HUDEP-2 (cell line): ENCODE measurements at regions not wholly inside any gene's neighbourhood (a gene's known extent, or its start where the extent isn't known, plus 50 kb on each side); places are given as distances from the start of the nearest gene placed in this dataset.
A peak's percentile ranks its signal among the peaks of the same experiment; 100 is the strongest.
"Not testable (repeated sequence)": the region's sequence is repeated elsewhere in the genome, so short reads cannot be mapped to it uniquely, and the experiment has no call there.

Experiments used
- DNase-seq, 76 experiments: peaks; one replicate each; lab custom pipeline; 2025; ENCODE audit not compliant: unreplicated experiment in 76 of 76; lab: John Stamatoyannopoulos, UW

DNA sequence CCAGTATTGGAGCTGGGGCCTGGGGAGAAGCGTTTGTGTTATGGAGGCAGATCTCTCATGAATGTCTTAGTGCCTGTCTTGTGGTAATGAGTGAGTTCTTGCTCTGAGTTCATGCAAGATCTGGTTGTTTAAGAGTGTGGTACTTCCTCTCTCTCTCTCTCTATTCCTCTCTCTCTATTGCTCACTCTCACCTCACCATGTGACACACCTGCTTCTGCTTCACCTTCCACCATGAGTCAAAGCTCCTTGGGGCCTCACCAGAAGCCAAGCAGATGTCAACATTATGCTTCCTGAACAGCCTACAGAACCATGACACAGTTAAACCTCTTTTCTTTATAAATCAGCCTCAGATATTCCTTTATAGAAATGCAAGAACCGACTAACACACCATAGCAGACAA is 242.7 kb upstream of the ADRA1B start:
- DNase-seq = no peak

DNA sequence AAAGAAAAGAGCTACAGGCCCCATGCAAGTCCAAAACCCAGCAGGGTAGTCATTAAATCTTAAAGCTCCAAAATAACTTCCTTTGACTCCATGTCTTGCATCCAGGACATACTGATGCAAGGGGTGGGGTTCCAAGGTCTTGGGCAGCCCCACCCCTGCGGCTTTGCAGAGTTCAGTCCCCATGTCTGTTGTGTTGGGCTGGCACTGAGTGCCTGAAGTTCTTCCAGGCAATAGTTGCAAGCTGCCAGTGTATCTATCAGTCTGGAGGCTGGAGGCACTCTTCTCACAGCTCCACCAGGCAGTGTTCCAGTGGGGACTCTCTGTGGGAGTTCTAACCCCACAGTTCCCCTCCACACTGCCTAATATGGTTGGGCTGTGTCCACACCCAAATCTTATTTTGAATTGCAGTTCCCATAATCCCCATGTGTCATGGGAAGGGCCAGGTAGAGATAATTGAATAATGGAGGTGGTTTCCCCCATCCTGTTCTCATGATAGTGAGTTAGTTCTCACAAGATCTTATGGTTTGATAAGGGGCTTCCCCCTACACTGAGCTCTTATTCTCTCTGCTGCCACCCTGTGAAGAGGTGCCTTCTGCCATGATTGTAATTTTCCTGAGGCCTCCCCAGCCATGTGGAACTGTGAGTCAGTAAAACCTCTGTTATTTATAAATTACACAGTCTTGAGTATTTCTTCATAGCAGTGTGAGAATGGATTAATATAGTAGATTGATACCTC is 237.5 kb upstream of the ADRA1B start:
- no peak for DNase-seq

DNA sequence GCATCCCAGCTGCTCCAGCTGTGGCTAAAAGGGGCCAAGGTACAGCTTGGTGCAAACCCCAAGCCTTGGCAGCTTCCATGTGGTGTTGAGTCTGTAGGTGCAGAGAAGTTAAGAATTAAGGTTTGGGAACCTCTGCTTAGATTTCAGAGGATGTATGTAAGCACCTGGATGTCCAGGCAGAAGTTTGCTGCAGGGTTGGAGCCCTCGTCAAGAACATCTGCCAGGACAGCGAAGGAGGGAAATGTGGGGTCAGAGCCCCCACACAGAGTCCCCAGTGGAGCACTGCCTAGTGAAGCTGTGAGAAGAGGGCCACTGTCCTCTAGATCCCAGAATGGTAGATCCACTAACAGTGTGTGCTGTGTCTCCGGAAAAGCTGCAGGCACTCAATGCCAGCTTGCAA is 236.2 kb upstream of the ADRA1B start:
- DNase-seq = no peak

DNA sequence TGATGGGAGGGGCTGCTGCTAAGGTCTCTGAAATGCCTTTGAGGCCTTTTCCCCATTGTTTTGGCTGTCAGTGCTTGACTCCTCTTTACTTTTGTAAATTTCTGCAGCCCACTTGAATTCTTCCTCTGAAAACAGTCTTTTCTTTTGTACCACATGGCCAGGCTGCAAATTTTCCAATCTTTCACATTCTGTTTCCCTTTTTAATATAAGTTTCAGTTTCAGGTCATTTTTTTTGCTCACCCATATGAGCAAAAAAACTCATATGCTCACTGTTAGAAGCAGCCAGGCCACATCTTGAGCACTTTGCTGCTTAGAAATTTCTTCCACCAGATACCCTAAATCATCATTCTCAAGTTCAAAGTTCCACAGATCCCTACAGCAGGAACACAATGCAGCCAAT is 234.6 kb upstream of the ADRA1B start:
- DNase-seq = no peak

DNA sequence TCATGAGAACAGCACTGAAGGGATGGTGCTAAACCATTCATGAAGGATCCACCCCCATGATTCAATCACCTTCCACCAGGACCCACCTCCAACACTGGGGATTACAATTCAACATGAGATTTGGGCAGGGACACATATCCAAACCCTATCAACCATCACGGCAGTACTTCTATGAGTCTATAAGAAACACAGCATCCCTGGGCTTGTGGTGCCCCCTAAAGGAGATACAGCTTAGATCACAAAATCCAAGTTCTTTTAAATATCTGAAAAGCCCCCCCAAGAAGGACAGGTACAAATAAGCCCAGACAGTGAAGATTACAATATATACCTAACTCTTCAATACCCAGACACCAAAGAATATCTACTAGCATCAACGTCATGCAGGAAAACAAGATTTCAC is 233.7 kb upstream of the ADRA1B start:
- DNase-seq = peak in 14 of 76 experiments; percentile 1 to 20 (median 6)

DNA sequence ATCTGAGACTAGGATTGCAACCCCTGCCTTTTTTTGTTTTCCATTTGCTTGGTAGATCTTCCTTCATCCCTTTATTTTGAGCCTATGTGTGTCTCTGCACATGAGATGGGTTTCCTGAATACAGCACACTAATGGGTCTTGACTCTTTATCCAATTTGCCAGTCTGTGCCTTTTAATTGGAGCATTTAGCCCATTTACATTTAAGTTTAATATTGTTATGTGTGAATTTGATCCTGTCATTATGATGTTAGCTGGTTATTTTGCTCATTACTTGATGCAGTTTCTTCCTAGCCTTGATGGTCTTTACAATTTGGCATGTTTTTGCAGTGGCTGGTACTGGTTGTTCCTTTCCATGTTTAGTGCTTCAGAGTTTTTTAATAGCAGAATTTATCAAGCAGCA is 228.4 kb upstream of the ADRA1B start:
- not testable (repeated sequence) for DNase-seq

DNA sequence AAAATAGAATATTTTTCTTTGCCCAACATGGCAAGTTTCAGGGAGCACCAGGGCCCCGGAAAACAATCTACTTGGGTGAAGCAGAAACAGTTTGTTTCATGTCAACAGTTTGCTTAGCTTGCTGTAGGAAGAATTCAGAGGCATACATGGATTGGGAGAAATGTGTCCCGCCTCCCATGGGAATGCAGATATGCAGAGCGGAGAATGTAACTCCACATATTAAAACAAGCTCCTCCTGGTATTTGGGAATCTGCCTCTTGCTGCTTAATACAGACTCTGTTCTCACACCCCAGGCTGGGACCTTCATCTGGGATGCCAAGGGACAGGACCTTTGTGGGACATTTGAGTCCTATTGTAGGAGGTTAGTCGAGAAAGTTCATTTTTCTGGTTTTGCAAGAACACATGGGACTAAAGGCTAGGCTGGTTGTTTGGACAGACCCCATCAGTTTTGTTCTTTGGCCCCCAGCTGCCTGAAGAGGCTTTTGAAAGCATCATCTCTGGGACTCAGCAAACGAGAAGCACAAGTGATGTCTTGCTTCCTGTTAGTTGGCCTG is 220.5 kb upstream of the ADRA1B start:
- no peak for DNase-seq

DNA sequence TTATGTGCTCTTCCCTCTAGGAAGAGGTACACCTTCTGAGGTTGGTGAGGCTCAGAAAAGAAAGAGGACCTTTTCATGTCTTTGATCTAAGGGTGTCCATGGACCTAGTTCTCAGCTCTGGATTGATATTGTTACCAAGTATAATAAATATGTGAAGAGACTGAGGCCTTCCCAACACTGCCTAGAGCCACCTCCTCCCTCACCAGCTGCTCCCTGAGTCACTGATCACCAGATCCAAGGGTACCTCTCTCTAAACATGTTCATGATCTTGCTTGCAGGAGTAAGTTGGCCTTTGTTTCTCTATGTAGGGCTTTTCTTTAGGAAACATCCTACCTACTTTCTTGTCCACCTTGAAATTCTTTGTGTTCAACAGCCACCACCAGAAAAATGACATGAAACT is 218.8 kb upstream of the ADRA1B start:
- DNase-seq = no peak

DNA sequence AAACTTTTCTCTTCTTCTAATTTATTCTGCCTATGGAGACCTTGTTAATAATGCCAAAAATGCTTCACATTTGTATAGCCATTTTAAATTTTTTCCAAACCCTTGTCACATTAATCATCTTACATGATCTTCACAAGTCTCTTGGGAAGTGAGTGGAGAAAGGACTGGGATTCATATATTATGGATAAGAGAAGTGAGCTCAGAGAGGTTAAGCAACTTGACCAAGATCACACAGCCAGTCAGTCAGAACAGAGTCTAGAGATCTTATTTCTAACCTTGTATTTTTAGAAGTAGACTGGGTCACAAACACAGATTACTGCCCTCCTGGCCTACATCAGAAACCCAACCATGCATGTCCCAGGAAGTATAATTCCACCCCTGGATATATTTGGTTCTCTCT is 218.0 kb upstream of the ADRA1B start:
- no peak for DNase-seq

DNA sequence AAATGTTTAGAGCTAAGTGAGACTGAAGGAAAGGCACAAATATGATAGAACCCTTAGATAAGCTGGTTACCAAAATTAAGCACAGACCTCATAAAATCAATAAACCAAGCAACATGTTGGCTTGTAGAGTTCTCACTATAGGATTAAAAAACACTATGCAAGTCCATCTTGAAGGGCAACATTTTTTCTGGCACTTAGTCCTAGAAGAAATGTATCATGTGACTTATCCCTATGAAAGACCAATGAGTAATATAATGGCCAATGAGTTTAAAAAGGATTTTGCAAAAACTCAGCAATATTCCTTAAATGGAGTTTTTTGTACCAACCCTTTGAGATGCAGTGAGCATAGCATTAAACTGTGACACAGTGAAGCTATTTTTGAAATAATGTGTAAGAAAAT is 216.3 kb upstream of the ADRA1B start:
- DNase-seq = no peak

DNA sequence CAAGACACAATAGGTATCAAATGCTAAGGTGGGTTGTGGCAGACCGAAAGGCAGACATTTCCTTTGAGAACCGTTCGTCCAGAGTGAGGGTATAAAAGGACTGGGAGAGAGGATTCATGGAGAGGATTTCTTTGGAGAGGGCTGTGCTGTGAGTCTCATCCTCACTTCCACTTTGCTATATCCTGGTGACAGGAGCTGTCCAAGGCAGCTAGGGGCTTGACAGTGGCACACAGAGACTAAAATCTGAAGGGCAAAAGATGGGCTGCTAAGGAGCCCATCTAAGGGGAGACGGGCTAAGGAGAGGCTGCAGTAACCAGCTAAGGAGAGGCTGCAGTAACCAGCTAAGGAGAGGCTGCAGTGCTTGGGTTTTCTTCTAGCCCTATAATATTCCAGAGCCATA is 214.0 kb upstream of the ADRA1B start:
- no peak for DNase-seq

DNA sequence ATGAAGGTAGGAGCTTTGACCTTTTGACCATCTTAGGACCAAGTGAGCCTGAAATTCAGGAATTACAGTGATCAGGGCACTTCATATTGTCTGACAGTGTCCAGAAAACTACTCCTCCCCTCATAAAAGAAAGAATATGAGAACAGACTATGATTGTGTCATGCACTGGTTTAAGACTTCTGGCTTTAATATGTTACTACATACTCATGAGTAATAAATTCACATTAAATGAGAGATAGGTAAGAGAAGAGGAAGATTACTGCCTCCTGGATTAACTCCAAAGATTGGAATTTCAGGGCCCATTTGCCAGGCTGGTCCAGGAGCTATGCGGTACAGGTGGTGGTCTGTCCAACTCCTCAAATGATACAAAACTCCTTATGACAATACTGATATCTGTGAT is 213.5 kb upstream of the ADRA1B start:
- DNase-seq = no peak

DNA sequence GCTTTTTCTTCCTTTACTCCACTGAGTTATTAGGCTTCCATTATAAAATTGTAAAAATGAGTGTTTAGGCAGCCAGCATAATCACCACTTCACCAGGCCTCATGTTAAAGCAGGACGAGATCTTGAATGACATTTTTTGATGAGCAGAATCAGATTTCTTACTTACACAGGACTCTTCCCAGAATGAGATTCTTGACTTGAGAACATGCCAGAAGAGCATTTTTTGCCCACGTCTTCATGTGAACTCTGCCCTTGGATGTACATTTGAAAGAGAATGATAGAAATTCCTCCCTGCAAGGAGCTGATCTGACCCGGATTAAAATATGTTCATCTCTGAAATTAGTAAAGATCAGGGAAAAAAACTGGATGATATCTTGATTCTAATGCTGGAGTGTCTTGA is 212.1 kb upstream of the ADRA1B start:
- no peak for DNase-seq

DNA sequence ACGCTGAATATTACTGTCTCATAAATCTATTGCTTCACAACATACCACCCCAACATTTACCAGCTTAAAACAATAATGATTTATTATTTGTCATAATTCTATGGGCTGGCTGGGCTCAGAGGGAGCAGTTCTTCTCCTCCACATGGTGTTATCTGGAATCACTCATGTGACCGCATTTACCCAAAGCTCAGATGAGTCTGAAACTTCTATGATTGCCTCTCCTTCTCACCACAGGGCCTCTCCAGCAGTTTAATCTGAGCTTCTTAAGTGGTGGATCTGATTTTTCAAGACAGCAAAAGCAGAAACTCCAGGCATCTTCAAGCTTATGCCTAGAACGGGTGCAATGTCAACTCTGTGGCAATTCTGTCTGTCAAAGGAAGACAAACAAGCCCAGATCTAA is 210.3 kb upstream of the ADRA1B start:
- DNase-seq = no peak

DNA sequence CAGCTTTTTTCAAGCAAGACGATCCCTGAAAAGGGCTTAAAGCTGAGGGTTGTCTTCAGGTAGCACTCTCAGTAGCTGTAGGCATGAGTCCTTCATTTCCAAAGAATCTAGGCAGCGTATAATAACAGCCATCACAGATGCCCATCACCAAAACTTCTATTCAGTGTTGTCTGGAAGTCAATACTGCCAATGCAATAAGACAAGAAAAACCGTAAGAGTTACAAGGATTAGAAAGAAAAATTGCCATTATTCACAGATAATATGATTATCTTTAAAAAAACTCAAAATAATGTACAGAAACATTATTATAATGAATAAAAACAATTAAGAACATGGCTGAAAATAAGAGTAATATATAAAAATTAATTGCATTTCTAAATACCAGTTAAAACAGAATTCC is 208.2 kb upstream of the ADRA1B start:
- no peak for DNase-seq

DNA sequence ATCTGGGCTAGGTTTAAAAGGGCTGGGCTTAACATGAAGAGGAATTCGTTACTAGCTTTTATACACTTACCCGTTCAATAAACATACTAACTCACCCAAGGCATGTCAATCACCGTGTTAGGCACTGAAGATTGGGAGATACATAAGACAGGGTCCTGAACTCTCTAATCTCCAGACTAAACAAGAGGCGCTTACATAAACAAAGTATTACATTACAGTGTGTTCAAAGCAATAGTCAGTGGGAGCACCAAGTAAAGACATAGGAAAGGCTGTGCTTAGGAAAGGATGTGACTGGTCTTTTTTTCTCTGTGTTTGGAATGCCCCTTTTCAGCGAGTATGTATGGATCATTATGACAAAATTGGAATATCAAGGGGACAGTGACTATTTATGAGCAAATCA is 203.6 kb upstream of the ADRA1B start:
- DNase-seq = no peak

DNA sequence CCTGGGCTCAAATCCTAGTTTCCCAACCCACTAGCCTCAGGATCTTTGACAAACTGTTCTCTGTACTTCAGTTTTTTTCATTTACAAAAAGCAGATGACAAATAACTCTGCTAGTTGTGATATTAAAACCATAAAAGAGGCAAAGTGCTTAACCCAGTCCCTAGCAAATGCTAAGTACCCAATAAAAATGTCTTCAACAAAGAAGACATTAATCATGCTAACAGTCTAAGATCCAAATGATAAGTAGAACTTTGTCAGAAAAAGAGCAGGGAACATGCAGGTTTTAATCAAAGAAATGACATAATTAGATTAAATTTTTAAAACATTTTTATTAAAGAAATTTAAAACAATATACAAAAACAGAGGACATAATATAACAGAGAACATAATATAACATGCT is 203.0 kb upstream of the ADRA1B start:
- DNase-seq = no peak

DNA sequence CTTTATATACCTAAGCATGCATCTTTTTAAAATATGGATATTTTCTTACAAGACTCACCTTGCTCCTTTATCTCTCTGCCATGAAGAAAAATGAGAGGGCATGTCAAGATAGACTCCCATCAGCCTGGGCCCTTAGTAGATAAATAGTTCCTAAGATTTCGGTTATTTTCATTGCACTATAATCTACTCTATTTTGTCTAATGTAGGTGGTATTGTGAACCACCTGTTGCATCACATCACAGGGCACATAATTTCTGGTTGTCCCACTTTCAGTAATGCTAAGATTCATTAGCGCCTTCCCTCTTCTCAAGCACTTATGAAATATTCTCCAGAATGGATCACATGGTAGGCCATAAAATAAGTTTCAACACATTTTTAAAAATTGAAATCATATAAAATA is 202.5 kb upstream of the ADRA1B start:
- no peak for DNase-seq

DNA sequence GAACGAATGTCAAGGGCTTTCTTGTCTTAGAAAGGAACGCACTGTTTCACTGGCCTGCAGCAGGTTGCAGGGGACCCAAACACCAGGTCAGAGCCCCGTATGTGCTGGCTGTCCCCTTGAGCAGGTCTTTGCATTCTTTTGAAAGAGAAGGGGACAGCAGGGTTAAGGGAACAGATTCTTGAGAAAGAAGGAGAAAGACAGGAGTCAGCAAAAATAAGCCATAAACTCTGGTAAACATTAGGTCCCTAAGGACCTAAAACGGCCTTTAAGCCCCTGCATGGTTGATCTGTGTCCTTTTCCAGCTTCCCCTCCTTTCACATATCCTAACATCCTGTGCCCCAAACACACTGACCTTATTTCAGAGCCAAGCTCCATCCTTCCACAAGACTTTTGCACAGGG is 190.8 kb upstream of the ADRA1B start:
- no peak for DNase-seq

DNA sequence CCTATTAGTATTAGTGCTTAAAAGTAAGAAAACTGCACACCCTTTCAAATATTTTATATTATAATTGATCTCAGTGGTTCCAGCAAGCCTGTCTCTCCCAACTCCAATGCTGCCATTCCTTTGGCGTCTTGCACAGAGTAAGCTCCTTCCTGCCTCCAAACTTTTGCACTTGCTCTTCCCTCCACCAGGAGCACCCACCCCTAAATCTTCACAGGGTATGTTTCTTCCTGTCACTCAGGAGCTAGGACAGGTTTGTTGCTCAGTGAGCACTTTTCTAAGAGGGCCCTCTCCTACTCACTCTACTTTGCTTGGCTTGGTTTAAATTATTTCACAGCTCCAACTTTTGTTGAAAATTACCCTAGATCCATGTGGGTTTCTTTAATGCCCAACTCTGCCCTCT is 189.1 kb upstream of the ADRA1B start:
- no peak for DNase-seq

DNA sequence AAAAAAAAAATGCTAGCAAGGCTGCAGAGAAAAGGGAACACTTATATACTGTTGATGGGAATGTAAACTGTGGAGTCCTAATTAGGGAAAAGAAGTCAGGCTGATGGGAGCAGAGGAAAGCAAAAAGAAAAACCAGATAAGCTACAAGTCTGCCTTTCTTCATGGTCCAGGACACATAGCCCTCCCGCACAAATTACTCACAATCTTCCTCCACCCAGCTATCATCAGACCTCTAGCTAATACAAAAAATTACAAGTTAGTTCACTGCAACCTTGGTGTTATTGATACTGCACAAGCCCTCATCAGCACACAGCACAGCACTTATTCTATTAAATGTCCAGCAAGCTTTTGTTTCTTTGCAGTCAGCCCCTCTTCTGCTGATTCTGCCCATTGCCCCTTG is 186.0 kb upstream of the ADRA1B start:
- DNase-seq = no peak

DNA sequence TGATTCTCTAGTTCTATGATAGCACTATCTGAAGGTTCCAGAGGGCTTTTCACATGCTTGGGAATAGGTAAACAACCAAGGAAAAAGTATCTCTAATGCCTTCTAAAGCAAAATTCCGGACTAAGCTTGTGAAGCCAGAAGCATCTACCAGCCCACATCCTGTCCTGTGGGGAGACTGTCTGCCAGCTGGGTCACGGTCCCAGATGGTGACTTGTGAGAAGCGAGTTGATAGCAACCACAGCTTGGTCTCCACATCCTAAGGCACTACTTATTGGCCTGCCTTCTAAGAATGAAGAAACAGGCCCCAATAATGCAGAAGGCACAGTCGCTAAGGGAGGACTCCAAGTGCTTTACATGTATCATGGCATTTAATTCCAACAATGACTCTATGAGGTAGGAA is 184.1 kb upstream of the ADRA1B start:
- DNase-seq = no peak

DNA sequence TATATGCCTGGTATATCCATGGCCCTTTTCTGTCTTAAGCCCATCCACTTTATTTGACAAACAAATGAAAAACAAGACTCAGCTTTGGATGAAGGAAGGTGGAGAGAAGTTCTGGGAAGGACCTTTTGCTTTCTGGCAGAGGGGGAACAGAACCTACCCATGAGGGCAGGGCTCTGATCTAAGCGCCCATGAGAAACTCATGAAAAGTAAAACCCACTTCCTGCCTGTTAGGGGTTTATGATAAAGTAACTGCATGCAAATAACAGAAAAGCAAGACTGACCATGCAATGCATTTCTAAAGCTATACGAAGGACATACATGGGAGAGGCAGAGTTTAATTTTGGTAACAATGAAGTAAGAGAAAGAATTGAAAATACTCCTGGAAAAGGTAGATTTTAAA is 181.9 kb upstream of the ADRA1B start:
- DNase-seq = no peak
